ENCODE measurements at regions not wholly inside any gene's neighbourhood (a gene's known extent, or its start where the extent isn't known, plus 50 kb on each side); places are given as distances from the start of the nearest gene placed in this dataset.

GRCh38 chr10:130659528-130659927 is 523.3 kb downstream of the GLRX3 start:
- no peak overlapping the region for H3K4me2 ChIP-seq (ENCODE audit: low read depth, low read length, poor library complexity, severe bottlenecking)
- no peaks in the 10 kb centered on the region for H3K36me3 ChIP-seq (ENCODE audit: insufficient read depth, low read length)
- no peaks in the 10 kb centered on the region for H3K4me1 ChIP-seq (ENCODE audit: insufficient read depth, low read length, poor library complexity, severe bottlenecking)
- H3K79me2 ChIP-seq (ENCODE audit: insufficient read depth, low read length), result no peaks in the 10 kb centered on the region
- H3F3A ChIP-seq (ENCODE audit: low read depth), result no peaks in the 10 kb centered on the region
- TF ChIP-seq CTCF (conservative IDR thresholded peaks at IDR 0.05; ENCODE audit: low read length), result no peak
- TF ChIP-seq EZH2phosphoT487 (IDR thresholded peaks at IDR 0.05; ENCODE audit: borderline replicate concordance), result no peak
- no peaks in the 10 kb centered on the region for H3K27me3 ChIP-seq (ENCODE audit: insufficient read depth, low read length, poor library complexity, severe bottlenecking)
- H3K9me2 ChIP-seq (replicated peaks; ENCODE audit: low read depth, low read length), result no peaks in the 10 kb centered on the region
- H2AFZ ChIP-seq (ENCODE audit: low read length), result no peak overlapping the region
- peaks cover 5% of the 10 kb centered on the region; the same call in 1 of the 2 replicates for H3K9me3 ChIP-seq (ENCODE audit: insufficient read depth, low read depth, low read length)
- no peak overlapping the region for H3K4me3 ChIP-seq (ENCODE audit: low read length, poor library complexity, severe bottlenecking)
- no peaks in the 10 kb centered on the region for H4K20me1 ChIP-seq (ENCODE audit: insufficient read depth, low read length, poor library complexity, severe bottlenecking)
- no peak overlapping the region for H3K9ac ChIP-seq (ENCODE audit: low read depth, low read length, poor library complexity, severe bottlenecking)

GRCh38 chr10:130660266-130660665 is 524.1 kb downstream of the GLRX3 start:
- H3K4me3 ChIP-seq (ENCODE audit: low read length, poor library complexity, severe bottlenecking), result no peak overlapping the region
- H3F3A ChIP-seq (ENCODE audit: low read depth), result no peaks in the 10 kb centered on the region
- no peaks in the 10 kb centered on the region for H3K36me3 ChIP-seq (ENCODE audit: insufficient read depth, low read length)
- no peaks in the 10 kb centered on the region for H3K9me2 ChIP-seq (replicated peaks; ENCODE audit: low read depth, low read length)
- TF ChIP-seq EZH2phosphoT487 (IDR thresholded peaks at IDR 0.05; ENCODE audit: borderline replicate concordance), result no peak
- TF ChIP-seq CTCF (conservative IDR thresholded peaks at IDR 0.05; ENCODE audit: low read length), result no peak
- H2AFZ ChIP-seq (ENCODE audit: low read length), result no peak overlapping the region
- H3K9ac ChIP-seq (ENCODE audit: low read depth, low read length, poor library complexity, severe bottlenecking), result no peak overlapping the region
- no peaks in the 10 kb centered on the region for H3K27me3 ChIP-seq (ENCODE audit: insufficient read depth, low read length, poor library complexity, severe bottlenecking)
- H4K20me1 ChIP-seq (ENCODE audit: insufficient read depth, low read length, poor library complexity, severe bottlenecking), result no peaks in the 10 kb centered on the region
- no peaks in the 10 kb centered on the region for H3K4me1 ChIP-seq (ENCODE audit: insufficient read depth, low read length, poor library complexity, severe bottlenecking)
- peaks cover 9% of the 10 kb centered on the region; the same call in 1 of the 2 replicates for H3K9me3 ChIP-seq (ENCODE audit: insufficient read depth, low read depth, low read length)
- no peaks in the 10 kb centered on the region for H3K79me2 ChIP-seq (ENCODE audit: insufficient read depth, low read length)
- no peak overlapping the region for H3K4me2 ChIP-seq (ENCODE audit: low read depth, low read length, poor library complexity, severe bottlenecking)

- Histone ChIP-seq H3K4me1 (ENCODE audit: insufficient read depth, low read length, poor library complexity, severe bottlenecking) (no peaks in the 10 kb centered on the region), H4K20me1 (ENCODE audit: insufficient read depth, low read length, poor library complexity, severe bottlenecking) (no peaks in the 10 kb centered on the region), H3K4me2 (ENCODE audit: low read depth, low read length, poor library complexity, severe bottlenecking) (no peak overlapping the region), H3F3A (ENCODE audit: low read depth) (no peaks in the 10 kb centered on the region), H2AFZ (ENCODE audit: low read length) (no peak overlapping the region), H3K9me3 (ENCODE audit: insufficient read depth, low read depth, low read length) (peaks cover 9% of the 10 kb centered on the region; the same call in 1 of the 2 replicates), H3K9ac (ENCODE audit: low read depth, low read length, poor library complexity, severe bottlenecking) (no peak overlapping the region), H3K36me3 (ENCODE audit: insufficient read depth, low read length) (no peaks in the 10 kb centered on the region), H3K4me3 (ENCODE audit: low read length, poor library complexity, severe bottlenecking) (no peak overlapping the region), H3K27me3 (ENCODE audit: insufficient read depth, low read length, poor library complexity, severe bottlenecking) (no peaks in the 10 kb centered on the region), H3K79me2 (ENCODE audit: insufficient read depth, low read length) (no peaks in the 10 kb centered on the region), H3K9me2 (replicated peaks; ENCODE audit: low read depth, low read length) (no peaks in the 10 kb centered on the region)
- TF ChIP-seq EZH2phosphoT487 (IDR thresholded peaks at IDR 0.05; ENCODE audit: borderline replicate concordance) (no peak), CTCF (conservative IDR thresholded peaks at IDR 0.05; ENCODE audit: low read length) (no peak)
Measured at GRCh38 chr10:130661419-130661818, 525.2 kb downstream of the GLRX3 start.
